ENCODE measurements at regions not wholly inside any gene's neighbourhood (a gene's known extent, or its start where the extent isn't known, plus 50 kb on each side); places are given as distances from the start of the nearest gene placed in this dataset.
A peak's percentile ranks its signal among the peaks of the same experiment; 100 is the strongest.

DNA sequence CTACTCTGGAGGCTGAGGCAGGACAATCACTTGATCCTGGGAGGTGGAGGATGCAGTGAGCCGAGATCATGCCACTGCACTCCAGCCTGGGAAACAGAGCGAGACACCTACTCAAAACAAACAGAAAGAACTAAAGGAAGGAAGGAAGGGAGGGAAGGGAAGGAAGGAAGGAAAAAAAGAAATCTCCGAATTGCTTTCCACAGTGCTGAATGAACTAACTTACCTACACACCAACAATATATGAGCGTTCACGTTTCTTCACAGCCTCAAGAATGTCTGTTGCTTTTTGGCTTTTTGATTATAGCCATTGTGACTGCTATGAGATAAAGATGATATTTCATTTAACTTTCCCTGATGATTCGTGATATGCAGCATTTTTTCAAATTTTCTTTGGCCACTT, 1343.7 kb downstream of the LRFN5 start:
- DNase-seq (ENCODE audit: low read depth), result no peak

DNA sequence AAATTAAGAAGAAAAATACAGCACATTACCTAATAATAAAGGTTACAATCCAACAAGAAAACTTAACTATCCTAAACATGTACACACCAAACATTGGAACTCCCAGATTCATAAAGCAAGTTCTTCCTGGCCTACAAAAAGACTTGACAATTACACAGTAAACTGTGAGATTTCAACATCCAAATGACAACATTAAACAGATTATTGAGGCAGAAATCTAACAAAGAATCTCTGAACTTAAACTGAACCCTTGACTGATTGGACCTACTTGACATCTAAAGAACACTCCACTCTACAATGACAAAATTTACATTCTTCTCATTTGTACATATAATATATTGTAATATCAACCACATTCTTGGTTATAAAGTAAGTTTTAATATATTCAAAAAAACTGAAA, 1341.3 kb downstream of the LRFN5 start:
- no peak for DNase-seq (ENCODE audit: low read depth)

GRCh38 chr14:42944284-42944683, 1337.6 kb downstream of the LRFN5 start:
- DNase-seq (ENCODE audit: low read depth), result no peak

DNA sequence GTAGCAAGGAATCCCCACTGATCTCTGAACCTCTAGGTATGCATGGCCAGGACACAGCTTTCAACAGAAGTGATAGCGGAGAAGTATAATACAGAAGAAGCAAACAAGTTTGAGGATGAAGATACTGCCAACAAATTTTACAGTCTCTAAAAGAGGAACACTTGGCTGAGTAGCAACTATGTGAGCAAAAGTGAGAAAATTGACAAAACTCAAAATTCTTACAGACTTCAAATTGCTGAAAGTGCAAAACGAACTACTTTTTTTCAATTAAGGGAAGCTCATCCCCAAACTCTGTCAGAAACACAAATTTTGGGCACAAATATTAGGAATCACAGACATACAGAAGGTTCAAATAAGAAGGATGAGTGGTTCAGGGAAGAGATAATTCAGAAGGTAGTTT, 1324.6 kb downstream of the LRFN5 start:
- no peak for DNase-seq (ENCODE audit: low read depth)

DNA sequence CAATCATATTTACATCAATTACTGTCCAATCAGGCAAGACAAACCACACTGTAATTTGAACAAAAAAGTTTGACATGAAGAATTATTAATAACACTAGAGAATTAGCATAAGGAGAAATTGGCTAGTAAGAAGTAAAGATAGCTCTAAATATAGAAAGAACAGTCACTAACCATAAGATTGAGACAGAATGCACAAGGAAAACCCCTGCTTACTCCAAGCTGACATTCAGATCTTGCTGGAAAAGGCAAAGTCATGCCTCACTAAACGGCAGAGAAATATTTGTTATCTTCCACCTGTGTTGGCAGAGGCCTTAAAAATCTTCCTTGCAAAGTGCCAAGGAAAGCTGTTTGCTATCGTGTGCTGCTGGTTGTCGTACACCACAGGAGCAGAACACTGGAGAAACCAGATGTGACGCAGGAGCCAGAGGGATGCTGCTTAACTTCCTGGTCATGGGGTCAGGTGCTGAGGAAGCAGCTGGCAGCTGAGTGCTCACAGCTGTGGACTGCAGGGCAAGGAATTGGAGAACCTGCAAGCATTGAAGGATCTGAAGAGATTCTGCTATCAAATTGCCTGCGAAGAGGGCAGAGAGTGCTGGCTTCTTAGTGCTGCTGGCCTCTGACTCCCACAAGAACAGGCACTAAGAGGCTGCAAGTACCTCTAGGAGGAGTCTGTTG, 1323.3 kb downstream of the LRFN5 start:
- peak; percentile 8 for DNase-seq (ENCODE audit: low read depth)

- no peak for DNase-seq (ENCODE audit: low read depth)
Observed at GRCh38 chr14:42927313-42927712, 1320.6 kb downstream of the LRFN5 start.

DNA sequence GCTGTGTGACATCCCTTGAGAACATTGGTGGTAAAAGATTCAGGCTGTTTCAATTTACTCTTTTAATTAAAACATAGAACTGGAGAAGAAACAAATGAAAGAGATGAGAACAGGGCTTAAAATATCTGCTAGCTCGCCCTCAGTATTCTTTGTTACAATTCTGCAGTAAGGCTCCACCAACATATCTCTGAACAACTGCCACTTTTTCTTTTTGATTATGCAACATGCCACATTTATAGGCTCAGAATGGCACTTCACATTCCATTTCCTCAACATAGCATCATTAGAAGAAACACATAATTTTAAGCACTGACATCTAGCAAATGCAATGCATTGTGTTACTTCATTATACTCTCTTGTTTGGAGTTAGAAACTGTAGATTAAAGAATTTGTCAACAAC, 1315.2 kb downstream of the LRFN5 start:
- no peak for DNase-seq (ENCODE audit: low read depth)

GRCh38 chr14:42918615-42919014, 1311.9 kb downstream of the LRFN5 start:
- no peak for DNase-seq (ENCODE audit: low read depth)

GRCh38 chr14:42911642-42912041, 1305.0 kb downstream of the LRFN5 start:
- no peak for DNase-seq (ENCODE audit: low read depth)

DNA sequence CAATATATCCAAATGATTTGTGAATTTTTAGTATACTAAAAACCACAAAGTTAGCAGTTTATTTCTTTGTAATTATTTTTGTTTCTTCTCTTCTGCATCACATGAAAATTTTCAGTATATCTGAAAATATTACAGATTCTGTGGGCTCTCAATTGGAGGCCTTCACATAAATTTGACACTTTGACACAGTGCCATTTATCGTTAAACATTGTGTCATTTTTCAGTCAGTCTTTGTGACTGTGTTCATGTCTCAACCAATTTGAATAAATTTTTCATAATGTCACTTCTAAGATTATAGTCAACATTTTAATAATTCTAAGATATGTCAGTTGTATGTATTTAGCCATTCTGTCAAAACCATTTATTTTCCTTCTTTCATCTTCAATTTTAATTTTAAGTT, 1303.0 kb downstream of the LRFN5 start:
- no peak for DNase-seq (ENCODE audit: low read depth)

- DNase-seq (ENCODE audit: low read depth), result no peak
Observed at GRCh38 chr14:42893183-42893582, 1286.5 kb downstream of the LRFN5 start.

DNA sequence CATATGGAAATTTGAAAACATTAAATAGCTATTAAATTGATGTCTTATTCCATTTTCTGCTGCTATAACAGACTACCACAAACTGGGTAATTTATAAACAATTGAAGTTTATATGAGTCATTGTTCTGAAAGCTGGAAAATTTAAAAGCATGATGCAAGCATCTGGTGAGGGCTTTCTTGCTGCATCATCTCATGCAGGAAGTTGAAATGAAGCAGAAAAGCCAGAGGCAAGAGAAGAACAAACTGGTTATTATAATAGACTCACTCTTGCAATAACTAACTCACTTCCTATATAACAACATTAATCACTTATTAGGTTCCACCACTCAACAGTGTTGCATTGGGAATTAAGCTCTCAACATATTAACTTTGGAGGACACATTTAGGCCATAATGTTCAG, 1277.4 kb downstream of the LRFN5 start:
- no peak for DNase-seq (ENCODE audit: low read depth)

DNA sequence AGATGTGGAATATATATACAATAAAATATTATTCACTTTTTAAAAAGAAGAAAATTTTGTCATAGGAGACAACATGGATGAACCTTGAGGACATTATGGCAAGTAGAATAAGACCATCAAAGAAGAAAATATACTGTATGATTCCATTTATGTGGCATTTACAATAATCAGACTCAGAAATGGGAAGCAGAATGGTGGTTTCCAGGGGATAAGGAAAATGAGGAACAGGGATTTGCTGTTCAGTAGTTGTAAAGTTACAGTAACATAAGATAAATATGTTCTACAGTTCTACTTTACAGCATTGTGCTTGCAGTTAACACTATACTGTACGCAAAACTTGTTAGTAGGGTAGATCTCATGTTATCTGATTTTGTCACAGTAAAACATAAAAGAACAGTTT, 1271.0 kb downstream of the LRFN5 start:
- no peak for DNase-seq (ENCODE audit: low read depth)

- no peak for DNase-seq (ENCODE audit: low read depth)
Observed at GRCh38 chr14:42872786-42873185, 1266.1 kb downstream of the LRFN5 start.

DNA sequence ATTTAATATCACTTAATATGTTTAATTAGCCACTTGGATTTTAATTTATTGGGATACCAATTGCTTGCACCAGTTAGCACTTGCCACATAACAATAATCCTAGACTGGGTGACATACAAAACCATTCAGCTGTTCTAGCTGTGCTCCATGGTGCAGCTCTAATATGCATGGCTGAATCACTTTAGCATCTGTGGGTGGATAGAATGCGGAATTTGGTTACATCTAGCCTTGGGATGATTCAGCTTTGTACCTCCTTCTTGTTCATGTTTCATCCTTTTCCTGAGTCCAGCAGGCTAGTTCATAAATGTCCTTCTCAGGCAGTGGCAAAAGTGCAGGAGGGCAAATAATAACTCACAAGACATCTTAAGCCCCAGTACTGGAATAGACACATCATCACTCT, 1263.0 kb downstream of the LRFN5 start:
- DNase-seq (ENCODE audit: low read depth), result no peak

DNA sequence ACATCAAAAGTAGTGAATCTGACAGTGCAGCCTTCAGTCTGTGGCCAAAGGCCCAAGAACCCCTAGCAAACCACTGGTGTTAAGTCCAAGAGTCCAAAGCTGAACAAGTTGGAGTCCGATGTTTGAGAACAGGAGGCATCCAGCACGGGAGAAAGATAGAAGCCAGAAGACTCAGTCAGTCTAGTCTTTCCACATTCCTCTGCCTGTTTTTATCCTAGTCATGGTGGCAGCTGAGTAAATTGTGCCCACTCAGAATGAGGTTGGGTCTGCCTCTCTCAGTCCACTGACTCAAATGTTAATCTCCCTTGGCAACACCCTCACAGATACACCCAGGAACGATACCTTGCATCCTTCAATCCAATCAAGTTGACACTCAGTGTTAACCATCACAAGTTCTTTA, 1255.4 kb downstream of the LRFN5 start:
- DNase-seq (ENCODE audit: low read depth), result no peak

DNA sequence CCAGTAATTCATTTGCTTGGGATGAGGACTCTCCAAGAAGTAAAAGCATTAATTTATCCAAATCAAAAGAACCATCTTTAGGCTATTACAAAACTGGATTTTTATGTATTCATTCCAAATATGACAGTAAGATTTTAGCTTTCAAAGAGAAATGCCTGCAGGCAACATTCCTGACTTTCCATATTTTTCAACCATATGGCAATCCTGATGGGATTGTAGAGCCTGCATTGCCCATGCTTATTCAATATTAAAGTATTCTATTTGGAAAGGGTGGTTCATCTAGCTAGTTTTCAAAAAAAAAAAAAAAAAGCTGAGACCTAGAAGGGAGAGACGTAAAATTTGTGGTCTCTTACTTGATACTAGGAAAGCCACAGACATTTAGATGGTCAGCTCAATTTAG, 1253.7 kb downstream of the LRFN5 start:
- no peak for DNase-seq (ENCODE audit: low read depth)

GRCh38 chr14:42856106-42856505, 1249.4 kb downstream of the LRFN5 start:
- DNase-seq (ENCODE audit: low read depth), result no peak

- peak; percentile 16 for DNase-seq (ENCODE audit: low read depth)
Observed at GRCh38 chr14:42855085-42855484, 1248.4 kb downstream of the LRFN5 start.

- no peak for DNase-seq (ENCODE audit: low read depth)
Observed at GRCh38 chr14:42854061-42854460, 1247.4 kb downstream of the LRFN5 start.

DNA sequence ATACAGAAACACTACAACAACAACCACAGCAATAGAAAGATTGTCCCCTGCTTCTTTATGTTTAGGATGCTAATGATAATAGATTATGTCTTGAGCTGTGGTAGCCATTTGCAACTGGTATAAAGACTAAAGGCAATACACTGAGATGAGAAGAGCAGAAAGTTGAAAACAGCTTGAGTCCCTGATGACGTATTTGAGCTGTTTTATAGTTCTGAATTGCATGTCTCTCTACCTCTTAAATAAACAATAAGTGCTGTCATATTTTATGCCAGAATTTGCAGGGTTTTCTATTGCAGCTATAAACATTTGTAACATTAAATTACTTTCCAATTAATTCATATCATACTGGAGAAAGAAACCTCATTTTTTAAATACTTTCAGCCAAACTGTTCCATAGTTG, 1242.0 kb downstream of the LRFN5 start:
- no peak for DNase-seq (ENCODE audit: low read depth)

- no peak for DNase-seq (ENCODE audit: low read depth)
Observed at GRCh38 chr14:42814817-42815216, 1208.1 kb downstream of the LRFN5 start.

GRCh38 chr14:42806909-42807315, 1200.2 kb downstream of the LRFN5 start:
- DNase-seq (ENCODE audit: low read depth), result no peak

DNA sequence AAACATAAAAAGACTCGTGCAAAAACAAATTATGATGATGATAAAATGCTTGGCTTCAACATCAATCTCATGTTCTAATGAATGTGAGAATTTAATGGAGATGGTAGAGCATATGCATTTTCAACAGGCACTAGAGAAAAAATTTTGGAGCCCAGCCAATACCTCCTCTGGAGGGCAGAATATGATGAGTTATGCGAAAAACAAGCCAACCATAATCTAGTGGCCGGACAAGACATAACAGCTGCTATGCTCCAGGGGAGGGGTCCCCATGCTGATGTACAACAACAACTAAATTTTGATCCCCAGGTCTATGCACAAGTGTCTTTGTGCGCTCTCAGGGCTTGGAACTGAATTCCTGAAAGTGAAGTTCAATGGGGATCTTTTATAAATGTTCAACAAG, 1197.5 kb downstream of the LRFN5 start:
- DNase-seq (ENCODE audit: low read depth), result no peak

Data from forelimb muscle (tissue), 1 donor.